SKM-1 (cell line): ENCODE measurements at regions not wholly inside any gene's neighbourhood (a gene's known extent, or its start where the extent isn't known, plus 50 kb on each side); places are given as distances from the start of the nearest gene placed in this dataset.
"Not testable (repeated sequence)": the region's sequence is repeated elsewhere in the genome, so short reads cannot be mapped to it uniquely, and the experiment has no call there.

ENCODE experiments used
- DNase-seq: peaks from one replicate; lab custom pipeline; 2025; ENCODE audit not compliant: unreplicated experiment; lab: John Stamatoyannopoulos, UW

DNA sequence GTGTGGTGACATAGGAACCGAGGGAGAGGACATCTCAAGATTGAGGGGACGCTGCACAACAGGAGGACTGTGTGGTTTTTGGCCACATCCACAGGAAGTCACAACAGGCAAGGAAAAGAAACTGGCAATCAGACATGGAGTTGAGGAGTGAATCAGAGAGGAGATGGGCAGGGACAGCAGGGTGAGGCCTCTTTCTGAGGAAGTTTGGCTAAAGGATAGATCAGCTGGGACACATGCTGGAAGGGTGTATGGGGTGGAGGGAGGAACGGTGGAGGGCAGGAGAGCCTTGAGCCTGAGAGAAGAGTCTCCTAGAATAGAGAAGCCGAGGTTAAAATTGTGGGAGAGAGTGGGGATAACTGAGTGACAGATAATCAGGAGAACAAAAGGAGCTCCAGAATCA is 75.1 kb upstream of the CIDEA start:
- DNase-seq, result not testable (repeated sequence)

DNA sequence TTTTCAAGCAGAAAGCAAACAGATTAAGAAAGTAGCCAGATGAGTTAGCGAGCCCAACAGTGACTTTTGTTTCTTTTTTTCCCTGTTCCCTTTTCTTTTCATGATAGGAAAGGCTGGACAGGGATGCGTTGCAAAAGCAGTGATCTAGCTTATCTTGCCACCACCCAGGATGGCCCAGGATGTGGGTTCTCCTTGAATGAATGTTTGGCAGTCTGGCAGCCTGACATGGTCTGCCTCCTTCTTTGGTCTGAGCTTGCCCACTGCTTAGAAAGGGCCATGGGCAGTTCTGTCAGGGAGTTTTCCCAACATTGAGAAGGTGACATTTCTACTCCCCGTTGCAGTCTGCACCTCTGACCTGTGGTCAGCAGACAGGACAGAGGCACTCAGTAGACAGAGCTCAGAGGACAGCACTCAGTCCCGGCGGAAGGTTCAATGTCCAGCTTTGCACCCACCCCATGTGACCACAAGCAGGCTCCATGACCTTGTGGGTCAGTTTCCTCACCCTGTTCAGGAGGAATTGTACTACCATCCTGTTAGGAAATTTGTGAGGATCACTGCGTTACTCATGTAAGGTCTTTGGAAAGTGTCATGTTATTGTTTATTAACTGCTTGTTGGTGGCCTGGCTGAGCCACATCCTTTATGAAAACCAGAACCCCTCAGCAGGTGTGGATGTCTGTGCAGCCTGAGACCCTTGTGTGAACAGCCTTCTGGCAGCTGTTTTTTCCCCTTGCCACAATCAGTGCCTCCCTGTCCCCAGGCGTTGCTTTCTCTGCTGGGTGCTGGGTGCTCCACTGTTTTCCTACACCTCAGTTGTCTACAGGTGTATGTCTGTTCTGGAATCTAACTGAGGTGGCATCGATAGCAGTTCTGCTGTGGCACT is 74.2 kb upstream of the CIDEA start:
- DNase-seq, result not testable (repeated sequence)

DNA sequence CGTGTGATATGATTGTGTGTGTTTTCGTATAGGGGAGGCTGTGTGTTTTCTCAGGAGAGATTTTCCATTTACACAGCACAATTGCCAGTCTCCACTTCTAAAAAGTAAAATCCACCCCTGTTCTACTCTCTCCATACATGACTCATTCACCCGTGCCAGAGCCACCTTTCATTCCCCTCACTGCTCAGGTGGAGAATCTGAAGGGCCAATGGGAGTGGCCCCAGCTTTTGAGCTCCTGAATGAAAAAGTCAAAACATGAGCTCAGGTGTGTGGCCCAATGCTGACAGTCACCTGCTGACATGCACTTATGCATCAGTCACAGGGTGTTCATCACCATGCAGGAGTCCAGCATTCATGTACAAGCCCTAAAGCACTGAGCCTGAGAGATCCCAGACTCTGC is 55.4 kb upstream of the CIDEA start:
- not testable (repeated sequence) for DNase-seq

DNA sequence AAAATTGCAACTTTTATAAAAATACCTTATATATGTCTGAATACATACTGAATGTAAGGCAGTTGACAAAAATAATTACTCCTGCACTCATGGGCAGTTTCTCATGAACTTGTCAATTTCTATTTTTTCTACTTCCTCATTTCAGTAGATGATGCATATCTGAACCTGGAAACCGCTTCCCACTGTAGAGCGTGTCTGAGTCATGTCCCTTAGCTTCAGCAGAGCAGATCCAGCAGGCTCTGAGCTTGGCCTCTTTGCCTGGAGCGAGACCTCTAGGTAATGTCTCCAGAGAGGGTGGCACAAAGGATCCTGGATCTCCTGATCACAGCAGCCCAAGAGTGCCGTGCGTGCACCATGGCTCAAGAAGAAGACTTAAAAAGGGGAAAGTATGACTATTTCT is 54.0 kb upstream of the CIDEA start:
- DNase-seq, result peak; percentile 31
